ENCODE measurements at regions not wholly inside any gene's neighbourhood (a gene's known extent, or its start where the extent isn't known, plus 50 kb on each side); places are given as distances from the start of the nearest gene placed in this dataset.

- H3K36me3 ChIP-seq (replicated peaks in 1 of 2; ENCODE audit: insufficient read depth in 1 of 2, low read depth in 2 of 2) = no peaks in the 10 kb centered on the region
- H3K4me1 ChIP-seq = peaks cover 21% of the 10 kb centered on the region
- TF ChIP-seq, protein P1, sequence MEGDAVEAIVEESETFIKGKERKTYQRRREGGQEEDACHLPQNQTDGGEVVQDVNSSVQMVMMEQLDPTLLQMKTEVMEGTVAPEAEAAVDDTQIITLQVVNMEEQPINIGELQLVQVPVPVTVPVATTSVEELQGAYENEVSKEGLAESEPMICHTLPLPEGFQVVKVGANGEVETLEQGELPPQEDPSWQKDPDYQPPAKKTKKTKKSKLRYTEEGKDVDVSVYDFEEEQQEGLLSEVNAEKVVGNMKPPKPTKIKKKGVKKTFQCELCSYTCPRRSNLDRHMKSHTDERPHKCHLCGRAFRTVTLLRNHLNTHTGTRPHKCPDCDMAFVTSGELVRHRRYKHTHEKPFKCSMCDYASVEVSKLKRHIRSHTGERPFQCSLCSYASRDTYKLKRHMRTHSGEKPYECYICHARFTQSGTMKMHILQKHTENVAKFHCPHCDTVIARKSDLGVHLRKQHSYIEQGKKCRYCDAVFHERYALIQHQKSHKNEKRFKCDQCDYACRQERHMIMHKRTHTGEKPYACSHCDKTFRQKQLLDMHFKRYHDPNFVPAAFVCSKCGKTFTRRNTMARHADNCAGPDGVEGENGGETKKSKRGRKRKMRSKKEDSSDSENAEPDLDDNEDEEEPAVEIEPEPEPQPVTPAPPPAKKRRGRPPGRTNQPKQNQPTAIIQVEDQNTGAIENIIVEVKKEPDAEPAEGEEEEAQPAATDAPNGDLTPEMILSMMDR (IDR thresholded peaks at IDR 0.05) = no peak
- TF ChIP-seq POLR2A (IDR thresholded peaks at IDR 0.05) = no peak
- H3K4me3 ChIP-seq = no peak overlapping the region
- 66 to 69% methylated on average over 4 of the region's 4 CpGs for WGBS, 2 donors
- DNase-seq (no peak), ATAC-seq (no peak)
- H3K27ac ChIP-seq = peak overlapping the region in 2 of 4 donors; percentile 6 to 40
- intact Hi-C loops (cut with DNase I) = no loop called here
- no peaks in the 10 kb centered on the region for H3K27me3 ChIP-seq
- no peaks in the 10 kb centered on the region for H3K9me3 ChIP-seq
Measured at GRCh38 chr1:63717511-63718065, 56.2 kb upstream of the ROR1 start.

- Histone ChIP-seq H3K27ac (peak overlapping the region in 3 of 4 donors; percentile 25 to 65 (median 40)), H3K27me3 (no peaks in the 10 kb centered on the region), H3K36me3 (replicated peaks in 1 of 2; ENCODE audit: insufficient read depth in 1 of 2, low read depth in 2 of 2) (no peaks in the 10 kb centered on the region), H3K4me3 (no peak overlapping the region), H3K4me1 (peaks cover 21% of the 10 kb centered on the region), H3K9me3 (no peaks in the 10 kb centered on the region)
- intact Hi-C loops (cut with DNase I) = no loop called here
- TF ChIP-seq, protein P1 (IDR thresholded peaks at IDR 0.05) = no peak
- TF ChIP-seq POLR2A (IDR thresholded peaks at IDR 0.05) = no peak
- DNase-seq (peak in 1 of 4 donors; percentile 34), ATAC-seq (peak; percentile 67)
- 51% methylated on average over 2 to 4 of the region's 4 CpGs for WGBS, 2 donors
Measured at GRCh38 chr1:63718541-63718970, 55.3 kb upstream of the ROR1 start.

DNA sequence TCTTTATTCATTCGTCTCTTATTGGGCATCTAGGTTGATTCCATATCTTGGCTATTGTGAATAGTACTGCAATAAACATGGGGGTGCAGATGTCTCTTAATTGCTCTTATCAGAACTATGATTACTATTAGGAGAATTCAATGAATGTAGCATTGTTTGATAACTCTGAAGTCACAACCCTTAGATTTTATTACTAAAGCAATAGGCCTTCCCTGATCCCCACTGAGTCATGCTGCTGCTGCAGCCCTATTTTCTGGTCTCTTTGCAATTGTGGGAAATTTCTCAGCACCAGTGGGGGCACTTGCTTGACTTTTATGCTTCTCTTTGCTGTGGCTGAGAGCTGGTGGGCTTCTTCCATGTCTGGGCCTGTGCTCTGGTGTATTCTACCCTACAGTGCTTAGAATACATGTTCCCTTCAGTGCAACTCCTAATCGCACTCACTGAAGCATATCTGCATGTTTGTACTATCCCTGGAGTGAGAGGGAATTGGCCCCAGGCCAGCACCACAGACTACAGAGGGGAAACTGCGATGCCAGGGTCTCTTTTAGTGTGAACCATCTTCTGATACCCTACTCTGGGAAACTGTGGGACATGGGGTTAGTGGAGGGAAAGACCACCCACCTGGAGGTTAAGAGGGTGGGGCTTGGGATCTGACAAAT is 52.2 kb upstream of the ROR1 start:
- peak in 3 of 4 donors; percentile 10 to 50 (median 36) for DNase-seq
- TF ChIP-seq, protein P1 (IDR thresholded peaks at IDR 0.05) = no peak
- TF ChIP-seq POLR2A (IDR thresholded peaks at IDR 0.05) = no peak
- intact Hi-C loops (cut with DNase I) = no loop called here
- ATAC-seq = no peak
- H3K27ac ChIP-seq = no peak overlapping the region
- no peaks in the 10 kb centered on the region for H3K36me3 ChIP-seq (replicated peaks in 1 of 2; ENCODE audit: insufficient read depth in 1 of 2, low read depth in 2 of 2)
- no peak overlapping the region for H3K4me3 ChIP-seq
- no peaks in the 10 kb centered on the region for H3K27me3 ChIP-seq
- H3K4me1 ChIP-seq = peaks cover 21% of the 10 kb centered on the region
- WGBS, 2 donors = 42 to 48% methylated on average over 3 of the region's 3 CpGs
- no peaks in the 10 kb centered on the region for H3K9me3 ChIP-seq

DNA sequence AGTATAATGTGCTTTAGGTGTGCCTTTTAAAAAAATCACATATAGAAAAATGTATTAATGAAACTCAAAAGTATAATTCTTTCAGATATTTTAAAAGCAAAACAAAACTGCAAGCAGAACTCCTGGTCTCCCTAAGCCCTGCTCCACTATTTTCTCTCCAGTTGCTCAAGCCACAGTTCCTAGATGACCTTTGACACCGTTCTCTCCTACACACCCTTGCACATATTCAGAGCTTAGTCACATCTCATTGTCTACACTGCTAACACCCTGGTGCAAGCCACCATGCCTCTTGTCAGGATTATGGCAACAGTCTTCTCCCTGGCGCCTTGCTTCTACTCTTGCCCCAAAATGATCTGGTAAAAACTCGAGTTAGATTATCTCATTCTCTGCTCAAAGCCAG is 50.2 kb upstream of the ROR1 start:
- no peak for ATAC-seq
- Histone ChIP-seq H3K9me3 (no peaks in the 10 kb centered on the region), H3K4me3 (no peak overlapping the region), H3K4me1 (peaks cover 8% of the 10 kb centered on the region), H3K27ac (no peak overlapping the region), H3K36me3 (replicated peaks in 1 of 2; ENCODE audit: insufficient read depth in 1 of 2, low read depth in 2 of 2) (no peaks in the 10 kb centered on the region), H3K27me3 (no peaks in the 10 kb centered on the region)
- TF ChIP-seq POLR2A (IDR thresholded peaks at IDR 0.05) = no peak
- TF ChIP-seq, protein P1 (IDR thresholded peaks at IDR 0.05) = no peak
- DNase-seq = no peak
- WGBS, 2 donors = 56 to 58% methylated on average over 3 of the region's 3 CpGs
- intact Hi-C loops (cut with DNase I) = no loop called here
